Stimulated activated CD8-positive, alpha-beta memory T cell treated with anti-CD3 and anti-CD28 coated beads, Interleukin-7, amount 100 ng/mL, for 48 hours (primary cell): ENCODE measurements at regions not wholly inside any gene's neighbourhood (a gene's known extent, or its start where the extent isn't known, plus 50 kb on each side); places are given as distances from the start of the nearest gene placed in this dataset.
"Not testable (repeated sequence)": the region's sequence is repeated elsewhere in the genome, so short reads cannot be mapped to it uniquely, and the experiment has no call there.

Experiments used
- DNase-seq, 2 donors: peaks; one replicate each; pipeline ENCODE4 v3.0.0-alpha.2; 2020; ENCODE audit warnings: low read depth in 1 of 2; ENCODE audit errors: extremely low read depth in 1 of 2

GRCh38 chr10:125554753-125555152, 128.2 kb downstream of the TEX36 start:
- no peak for DNase-seq

- DNase-seq, result no peak
Measured at GRCh38 chr10:125554016-125554703, 128.8 kb downstream of the TEX36 start.

- DNase-seq, result no peak
Measured at GRCh38 chr10:125553091-125553490, 129.9 kb downstream of the TEX36 start.

- no peak for DNase-seq
Measured at GRCh38 chr10:125551247-125551646, 131.7 kb downstream of the TEX36 start.

GRCh38 chr10:125550362-125550761, 132.6 kb downstream of the TEX36 start:
- DNase-seq, result no peak

GRCh38 chr10:125549653-125550052, 133.3 kb downstream of the TEX36 start:
- DNase-seq, result no peak

GRCh38 chr10:125548878-125549277, 134.1 kb downstream of the TEX36 start:
- DNase-seq, result no peak

GRCh38 chr10:125548356-125548755, 134.6 kb downstream of the TEX36 start:
- DNase-seq, result no peak

- DNase-seq, result no peak
Measured at GRCh38 chr10:125547010-125547650, 135.8 kb downstream of the TEX36 start.

GRCh38 chr10:125543796-125544195, 139.2 kb downstream of the TEX36 start:
- no peak for DNase-seq

GRCh38 chr10:125538947-125539731, 143.8 kb downstream of the TEX36 start:
- no peak for DNase-seq

- DNase-seq, result no peak
Measured at GRCh38 chr10:125536236-125536635, 146.7 kb downstream of the TEX36 start.

- no peak for DNase-seq
Measured at GRCh38 chr10:125535559-125535958, 147.4 kb downstream of the TEX36 start.

GRCh38 chr10:125534515-125534914, 148.4 kb downstream of the TEX36 start:
- DNase-seq, result no peak

GRCh38 chr10:125533866-125534265, 149.1 kb downstream of the TEX36 start:
- no peak for DNase-seq

GRCh38 chr10:125531465-125531864, 151.5 kb downstream of the TEX36 start:
- no peak for DNase-seq

- no peak for DNase-seq
Measured at GRCh38 chr10:125523347-125523746, 159.6 kb downstream of the TEX36 start.

- peak; percentile 4 to 7 for DNase-seq
Measured at GRCh38 chr10:125521721-125522680, 161.0 kb downstream of the TEX36 start.

- DNase-seq, result no peak
Measured at GRCh38 chr10:125520968-125521367, 162.0 kb downstream of the TEX36 start.

- DNase-seq, result not testable (repeated sequence)
Measured at GRCh38 chr10:125518397-125518796, 164.6 kb downstream of the TEX36 start.

GRCh38 chr10:125515571-125515970, 167.4 kb downstream of the TEX36 start:
- DNase-seq, result no peak
